Neural progenitor cell (in vitro differentiated cells): ENCODE measurements at regions not wholly inside any gene's neighbourhood (a gene's known extent, or its start where the extent isn't known, plus 50 kb on each side); places are given as distances from the start of the nearest gene placed in this dataset.

Experiments used
- DNase-seq: peaks from one replicate; pipeline ENCODE4 v3.0.0-alpha.2; 2016; ENCODE audit warnings: low spot score
- H2AFZ ChIP-seq: fragments of 200-600 bp; sonication (generic); replicated peaks from 2 replicates; pipeline ENCODE4 v1.6.1; 2016; ENCODE audit warnings: antibody characterized with exemption
- H3F3A ChIP-seq: fragments of 200-600 bp; sonication (generic); 2 replicates; pipeline ENCODE4 v1.6.1; 2016; ENCODE audit warnings: antibody characterized with exemption, low read depth
- H3K27ac ChIP-seq: fragments of 200-600 bp; sonication (generic); 2 replicates; pipeline ENCODE4 v1.5.1; 2016; ENCODE audit warnings: mild to moderate bottlenecking
- H3K27me3 ChIP-seq: fragments of 200-600 bp; sonication (generic); 2 replicates; pipeline ENCODE4 v1.6.1; 2016; ENCODE audit warnings: mild to moderate bottlenecking, moderate library complexity
- H3K36me3 ChIP-seq: fragments of 200-600 bp; sonication (generic); 2 replicates; pipeline ENCODE4 v1.5.1; 2016
- H3K4me1 ChIP-seq: fragments of 200-600 bp; sonication (generic); 2 replicates; pipeline ENCODE4 v1.6.1; 2016; ENCODE audit warnings: mixed run types
- H3K4me2 ChIP-seq: fragments of 200-600 bp; sonication (generic); 2 replicates; pipeline ENCODE4 v1.6.1; 2016
- H3K4me3 ChIP-seq: fragments of 200-600 bp; sonication (generic); 2 replicates; pipeline ENCODE4 v1.5.1; 2016
- H3K79me2 ChIP-seq: fragments of 200-600 bp; sonication (generic); 2 replicates; pipeline ENCODE4 v1.6.1; 2016; ENCODE audit warnings: low read depth
- H3K9ac ChIP-seq: fragments of 200-600 bp; sonication (generic); 2 replicates; pipeline ENCODE4 v1.6.1; 2016
- H3K9me3 ChIP-seq: fragments of 200-600 bp; sonication (generic); 2 replicates; pipeline ENCODE4 v1.5.1; 2016; ENCODE audit warnings: low read depth
- H4K20me1 ChIP-seq: fragments of 200-600 bp; sonication (generic); 2 replicates; pipeline ENCODE4 v1.6.1; 2016; ENCODE audit warnings: low read depth
- H3K27ac Mint-ChIP-seq: 3 replicates; pipeline ENCODE4 v1.8.0; 2021; ENCODE audit warnings: mixed read lengths
- H3K27me3 Mint-ChIP-seq: 2 replicates; pipeline ENCODE4 v1.8.0; 2022; ENCODE audit warnings: low read depth, mild to moderate bottlenecking, inconsistent platforms, moderate library complexity, mixed read lengths; ENCODE audit not compliant: insufficient read depth
- H3K36me3 Mint-ChIP-seq: 3 replicates; pipeline ENCODE4 v1.8.0; 2021; ENCODE audit warnings: mixed read lengths
- H3K4me1 Mint-ChIP-seq: 3 replicates; pipeline ENCODE4 v1.8.0; 2021; ENCODE audit warnings: mixed read lengths
- H3K4me3 Mint-ChIP-seq: 3 replicates; pipeline ENCODE4 v1.8.0; 2021; ENCODE audit warnings: mild to moderate bottlenecking, moderate library complexity, mixed read lengths
- H3K9me3 Mint-ChIP-seq: 3 replicates; pipeline ENCODE4 v1.8.0; 2020; ENCODE audit warnings: mixed read lengths
- EZH2 ChIP-seq: fragments of 200-600 bp; sonication (generic); IDR thresholded peaks from 2 replicates; pipeline ENCODE4 v1.6.1; 2017; ENCODE audit warnings: antibody characterized with exemption, mild to moderate bottlenecking, moderate library complexity
- EZH2phosphoT487 ChIP-seq: fragments of 200-600 bp; sonication (generic); IDR thresholded peaks from 2 replicates; pipeline ENCODE4 v1.6.1; 2017; ENCODE audit warnings: antibody characterized with exemption
- TF ChIP-seq, protein P1 (sequence below): fragments of 200-600 bp; sonication (generic); IDR thresholded peaks from 2 replicates; pipeline ENCODE4 v1.5.1; 2017; ENCODE audit warnings: antibody characterized with exemption, mild to moderate bottlenecking

DNA sequence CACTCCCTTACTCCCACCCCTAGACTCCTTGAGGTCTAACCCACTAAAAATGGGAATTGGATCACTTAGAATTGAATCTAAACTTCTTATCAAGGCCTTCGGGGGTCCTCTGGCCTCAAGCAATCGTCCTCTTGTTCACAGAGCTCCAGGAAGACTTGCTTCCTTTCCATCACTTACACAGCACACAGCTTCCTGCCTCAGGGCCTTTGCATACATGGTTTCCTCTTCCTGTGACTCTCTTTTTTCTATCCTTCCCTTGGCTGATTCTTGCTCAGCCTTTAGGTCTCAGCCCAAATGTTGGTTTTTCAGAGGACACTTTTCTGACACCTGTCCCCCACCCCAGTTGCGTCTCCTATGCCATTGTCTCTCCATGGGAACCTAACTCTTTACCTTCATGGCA is 50.0 kb upstream of the ALDH1B1 start:
- Histone ChIP-seq H3K4me2 (no peak overlapping the region), H3K4me3 (no peak overlapping the region), H3K27me3 (no peaks in the 10 kb centered on the region), H4K20me1 (no peaks in the 10 kb centered on the region), H2AFZ (no peak overlapping the region), H3K9ac (no peak overlapping the region), H3K4me1 (peaks cover 28% of the 10 kb centered on the region), H3K9me3 (no peaks in the 10 kb centered on the region), H3K27ac (no peak overlapping the region), H3F3A (no peaks in the 10 kb centered on the region), H3K36me3 (no peaks in the 10 kb centered on the region), H3K79me2 (no peaks in the 10 kb centered on the region)
- Mint-ChIP-seq H3K4me1 (peaks cover 26% of the 10 kb centered on the region), H3K27ac (no peak overlapping the region), H3K36me3 (no peaks in the 10 kb centered on the region), H3K27me3 (peaks cover 10% of the 10 kb centered on the region), H3K9me3 (peaks cover 2% of the 10 kb centered on the region), H3K4me3 (no peak overlapping the region)
- no peak for DNase-seq
- TF ChIP-seq, protein P1, sequence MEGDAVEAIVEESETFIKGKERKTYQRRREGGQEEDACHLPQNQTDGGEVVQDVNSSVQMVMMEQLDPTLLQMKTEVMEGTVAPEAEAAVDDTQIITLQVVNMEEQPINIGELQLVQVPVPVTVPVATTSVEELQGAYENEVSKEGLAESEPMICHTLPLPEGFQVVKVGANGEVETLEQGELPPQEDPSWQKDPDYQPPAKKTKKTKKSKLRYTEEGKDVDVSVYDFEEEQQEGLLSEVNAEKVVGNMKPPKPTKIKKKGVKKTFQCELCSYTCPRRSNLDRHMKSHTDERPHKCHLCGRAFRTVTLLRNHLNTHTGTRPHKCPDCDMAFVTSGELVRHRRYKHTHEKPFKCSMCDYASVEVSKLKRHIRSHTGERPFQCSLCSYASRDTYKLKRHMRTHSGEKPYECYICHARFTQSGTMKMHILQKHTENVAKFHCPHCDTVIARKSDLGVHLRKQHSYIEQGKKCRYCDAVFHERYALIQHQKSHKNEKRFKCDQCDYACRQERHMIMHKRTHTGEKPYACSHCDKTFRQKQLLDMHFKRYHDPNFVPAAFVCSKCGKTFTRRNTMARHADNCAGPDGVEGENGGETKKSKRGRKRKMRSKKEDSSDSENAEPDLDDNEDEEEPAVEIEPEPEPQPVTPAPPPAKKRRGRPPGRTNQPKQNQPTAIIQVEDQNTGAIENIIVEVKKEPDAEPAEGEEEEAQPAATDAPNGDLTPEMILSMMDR: no peak
- no peak for TF ChIP-seq EZH2
- TF ChIP-seq EZH2phosphoT487: no peak

DNA sequence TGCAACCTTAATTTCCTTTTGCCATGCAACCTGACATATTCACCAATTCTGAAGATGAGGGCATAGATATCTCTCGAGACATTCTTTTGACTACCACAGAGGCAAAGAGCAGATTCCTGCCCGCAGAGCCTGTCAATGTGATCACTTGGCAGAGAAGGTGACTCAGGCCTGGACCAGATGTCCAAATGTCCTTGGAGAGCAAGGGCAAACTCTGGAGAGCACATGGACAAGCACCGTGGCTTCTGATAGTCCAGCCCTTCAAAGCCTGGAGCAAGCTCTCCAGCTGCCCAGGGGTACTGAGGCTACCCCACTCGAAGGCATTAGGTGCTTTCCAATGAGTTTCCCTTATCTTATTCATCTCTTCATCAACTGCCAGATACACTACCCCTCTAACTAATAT is 50.4 kb upstream of the ALDH1B1 start:
- no peak overlapping the region for H3K9ac ChIP-seq
- Mint-ChIP-seq H3K27ac (no peak overlapping the region), H3K4me1 (peaks cover 27% of the 10 kb centered on the region), H3K9me3 (peaks cover 2% of the 10 kb centered on the region), H3K36me3 (no peaks in the 10 kb centered on the region), H3K4me3 (no peak overlapping the region), H3K27me3 (peaks cover 10% of the 10 kb centered on the region)
- no peaks in the 10 kb centered on the region for H3K9me3 ChIP-seq
- H4K20me1 ChIP-seq: no peaks in the 10 kb centered on the region
- H2AFZ ChIP-seq: no peak overlapping the region
- H3K4me3 ChIP-seq: no peak overlapping the region
- no peak for DNase-seq
- no peaks in the 10 kb centered on the region for H3K27me3 ChIP-seq
- H3K4me1 ChIP-seq: peaks cover 28% of the 10 kb centered on the region
- no peaks in the 10 kb centered on the region for H3K79me2 ChIP-seq
- H3K4me2 ChIP-seq: no peak overlapping the region
- TF ChIP-seq, protein P1: no peak
- TF ChIP-seq EZH2 (no peak), EZH2phosphoT487 (no peak)
- no peaks in the 10 kb centered on the region for H3K36me3 ChIP-seq
- no peak overlapping the region for H3K27ac ChIP-seq
- H3F3A ChIP-seq: no peaks in the 10 kb centered on the region

DNA sequence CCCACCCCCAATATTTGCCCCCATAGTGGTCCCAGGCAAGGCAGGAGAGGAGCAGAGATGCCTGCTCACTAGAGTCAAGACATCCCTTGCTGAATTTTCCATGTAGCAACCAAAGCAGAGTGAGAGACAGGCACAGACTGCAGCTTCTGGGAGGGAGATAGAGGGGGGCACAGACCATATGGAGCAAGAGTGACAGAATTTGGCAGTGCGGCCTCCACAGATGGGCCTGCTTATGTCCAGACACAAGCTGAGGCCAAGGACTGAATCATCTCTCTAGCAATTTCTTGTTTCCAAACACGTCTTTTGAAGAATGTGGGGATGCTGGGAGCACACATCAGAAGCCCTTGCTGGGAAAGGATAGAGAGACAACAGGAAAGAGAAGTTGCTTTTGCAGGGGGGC is 53.0 kb upstream of the ALDH1B1 start:
- Histone ChIP-seq H2AFZ (no peak overlapping the region), H3K9ac (no peak overlapping the region), H4K20me1 (no peaks in the 10 kb centered on the region), H3F3A (no peaks in the 10 kb centered on the region), H3K36me3 (no peaks in the 10 kb centered on the region), H3K9me3 (no peaks in the 10 kb centered on the region), H3K27me3 (no peaks in the 10 kb centered on the region), H3K4me2 (no peak overlapping the region), H3K79me2 (no peaks in the 10 kb centered on the region), H3K27ac (no peak overlapping the region), H3K4me3 (no peak overlapping the region), H3K4me1 (peaks cover 17% of the 10 kb centered on the region)
- H3K27me3 Mint-ChIP-seq: peaks cover 11% of the 10 kb centered on the region
- no peak for TF ChIP-seq EZH2phosphoT487
- TF ChIP-seq, protein P1: no peak
- no peak for TF ChIP-seq EZH2
- H3K4me3 Mint-ChIP-seq: no peak overlapping the region
- no peaks in the 10 kb centered on the region for H3K36me3 Mint-ChIP-seq
- DNase-seq: no peak
- no peak overlapping the region for H3K27ac Mint-ChIP-seq
- H3K4me1 Mint-ChIP-seq: peaks cover 27% of the 10 kb centered on the region
- peaks cover 2% of the 10 kb centered on the region for H3K9me3 Mint-ChIP-seq

DNA sequence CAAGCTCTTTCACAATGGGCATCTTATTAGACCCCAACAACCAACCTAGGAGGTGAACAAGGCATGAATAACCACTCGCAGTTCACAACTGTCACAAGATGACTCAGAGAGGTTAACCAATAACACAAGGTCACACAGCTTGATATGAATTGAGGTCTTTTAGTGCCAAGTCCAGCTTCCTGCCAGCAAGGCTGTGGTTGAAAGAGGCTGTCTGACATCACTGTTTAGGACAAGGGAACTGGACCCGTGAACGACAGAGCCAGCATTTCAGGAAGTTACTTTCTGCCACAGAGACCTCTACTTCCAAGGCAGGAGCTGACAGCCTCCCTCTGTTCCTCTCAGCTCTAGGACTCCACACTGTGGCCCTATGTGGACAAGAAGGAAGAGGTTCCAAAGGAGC is 53.4 kb upstream of the ALDH1B1 start:
- peaks cover 24% of the 10 kb centered on the region for H3K4me1 Mint-ChIP-seq
- Histone ChIP-seq H3K9ac (no peak overlapping the region), H2AFZ (no peak overlapping the region), H3K36me3 (no peaks in the 10 kb centered on the region), H3K4me1 (peaks cover 15% of the 10 kb centered on the region), H3K79me2 (no peaks in the 10 kb centered on the region), H3K4me3 (no peak overlapping the region), H3F3A (no peaks in the 10 kb centered on the region), H3K9me3 (no peaks in the 10 kb centered on the region), H4K20me1 (no peaks in the 10 kb centered on the region), H3K4me2 (no peak overlapping the region), H3K27me3 (no peaks in the 10 kb centered on the region), H3K27ac (no peak overlapping the region)
- DNase-seq: no peak
- H3K9me3 Mint-ChIP-seq: peaks cover 2% of the 10 kb centered on the region
- H3K4me3 Mint-ChIP-seq: no peak overlapping the region
- no peaks in the 10 kb centered on the region for H3K36me3 Mint-ChIP-seq
- H3K27me3 Mint-ChIP-seq: peaks cover 11% of the 10 kb centered on the region
- TF ChIP-seq EZH2phosphoT487 (no peak), EZH2 (no peak)
- TF ChIP-seq, protein P1: no peak
- H3K27ac Mint-ChIP-seq: peak overlapping the region; percentile 8
